BE2C (cell line): ENCODE measurements at regions not wholly inside any gene's neighbourhood (a gene's known extent, or its start where the extent isn't known, plus 50 kb on each side); places are given as distances from the start of the nearest gene placed in this dataset.

Experiments used
- DNase-seq: peaks from one replicate; pipeline ENCODE4 v3.0.0-alpha.2; 2020
- H3K27me3 ChIP-seq: fragments of 250-450 bp; sonication (Bioruptor Pico); 2 replicates; pipeline ENCODE4 v1.5.1; 2020; ENCODE audit warnings: mild to moderate bottlenecking
- H3K36me3 ChIP-seq: fragments of 250-450 bp; sonication (Bioruptor Pico); 2 replicates; pipeline ENCODE4 v1.5.1; 2020; ENCODE audit warnings: mild to moderate bottlenecking
- H3K4me1 ChIP-seq: fragments of 250-450 bp; sonication (Bioruptor Pico); 2 replicates; pipeline ENCODE4 v1.5.1; 2020
- H3K4me3 ChIP-seq: 2 replicates; pipeline ENCODE4 v1.5.1; 2011; ENCODE audit warnings: low read depth, low read length
- H3K9me3 ChIP-seq: fragments of 250-450 bp; sonication (Bioruptor Pico); 2 replicates; pipeline ENCODE4 v1.5.1; 2020
- CTCF ChIP-seq: IDR thresholded peaks from 2 replicates; pipeline ENCODE4 v1.5.1; 2012; ENCODE audit warnings: mild to moderate bottlenecking, low read depth, low read length

GRCh38 chr5:3145641-3146040 lies 394.2 kb upstream of the IRX2 start:
- no peaks in the 10 kb centered on the region for H3K27me3 ChIP-seq
- no peak overlapping the region for H3K4me3 ChIP-seq
- no peaks in the 10 kb centered on the region; the same call in 1 of the 2 replicates for H3K9me3 ChIP-seq
- H3K4me1 ChIP-seq, result no peaks in the 10 kb centered on the region
- no peak for TF ChIP-seq CTCF
- no peak for DNase-seq
- H3K36me3 ChIP-seq, result no peaks in the 10 kb centered on the region

GRCh38 chr5:3143382-3143781 lies 391.9 kb upstream of the IRX2 start:
- Histone ChIP-seq H3K36me3 (no peaks in the 10 kb centered on the region), H3K4me3 (no peak overlapping the region), H3K27me3 (no peaks in the 10 kb centered on the region), H3K4me1 (no peaks in the 10 kb centered on the region), H3K9me3 (no peaks in the 10 kb centered on the region; the same call in 1 of the 2 replicates)
- no peak for DNase-seq
- TF ChIP-seq CTCF, result no peak

- no peak for TF ChIP-seq CTCF
- DNase-seq, result no peak
- no peak overlapping the region for H3K4me3 ChIP-seq
- H3K9me3 ChIP-seq, result no peaks in the 10 kb centered on the region; the same call in 1 of the 2 replicates
- no peaks in the 10 kb centered on the region for H3K4me1 ChIP-seq
- H3K36me3 ChIP-seq, result no peaks in the 10 kb centered on the region
- H3K27me3 ChIP-seq, result no peaks in the 10 kb centered on the region
Measured at GRCh38 chr5:3142261-3143027, 391.0 kb upstream of the IRX2 start.

- H3K27me3 ChIP-seq, result no peaks in the 10 kb centered on the region
- no peaks in the 10 kb centered on the region; the same call in 1 of the 2 replicates for H3K9me3 ChIP-seq
- no peaks in the 10 kb centered on the region for H3K4me1 ChIP-seq
- no peak for DNase-seq
- no peaks in the 10 kb centered on the region for H3K36me3 ChIP-seq
- TF ChIP-seq CTCF, result no peak
- H3K4me3 ChIP-seq, result no peak overlapping the region
Measured at GRCh38 chr5:3140117-3140516, 388.6 kb upstream of the IRX2 start.

- Histone ChIP-seq H3K4me3 (no peak overlapping the region), H3K27me3 (no peaks in the 10 kb centered on the region), H3K4me1 (no peaks in the 10 kb centered on the region), H3K9me3 (no peaks in the 10 kb centered on the region; the same call in 1 of the 2 replicates), H3K36me3 (no peaks in the 10 kb centered on the region)
- no peak for TF ChIP-seq CTCF
- no peak for DNase-seq
Measured at GRCh38 chr5:3139499-3139931, 388.0 kb upstream of the IRX2 start.

- Histone ChIP-seq H3K27me3 (no peaks in the 10 kb centered on the region), H3K4me1 (no peaks in the 10 kb centered on the region), H3K9me3 (no peaks in the 10 kb centered on the region; the same call in none of the 2 replicates), H3K4me3 (no peak overlapping the region), H3K36me3 (no peaks in the 10 kb centered on the region)
- TF ChIP-seq CTCF, result no peak
- DNase-seq, result no peak
Measured at GRCh38 chr5:3131161-3131560, 379.7 kb upstream of the IRX2 start.
